Tibial nerve (tissue), 4 donors: ENCODE measurements at regions not wholly inside any gene's neighbourhood (a gene's known extent, or its start where the extent isn't known, plus 50 kb on each side); places are given as distances from the start of the nearest gene placed in this dataset.

Source experiments
- CTCF ChIP-seq, 5 experiments: fragments of 200-600 bp in 3 of 5; fragments of 450-650 bp in 2 of 5; sonication (generic) in 3 of 5; IDR thresholded peaks; one replicate each; pipeline ENCODE4 v1.5.1; 2016 to 2019; ENCODE audit warnings: antibody characterized with exemption in 5 of 5, mild to moderate bottlenecking in 3 of 5, moderate library complexity in 2 of 5
- EP300 ChIP-seq, 2 donors: sonication (generic); formaldehyde crosslinking; IDR thresholded peaks; one replicate each; pipeline ENCODE4 v1.6.1; 2017; ENCODE audit warnings: antibody characterized with exemption in 2 of 2, mild to moderate bottlenecking in 1 of 2
- POLR2A ChIP-seq, 2 donors: fragments of 450-650 bp; IDR thresholded peaks; one replicate each; pipeline ENCODE4 v1.6.1; 2017; ENCODE audit warnings: antibody characterized with exemption in 2 of 2, mild to moderate bottlenecking in 2 of 2, moderate library complexity in 2 of 2

- TF ChIP-seq CTCF (IDR thresholded peaks at IDR 0.05): no peak
- no peak for TF ChIP-seq POLR2A (IDR thresholded peaks at IDR 0.05)
- no peak for TF ChIP-seq EP300 (IDR thresholded peaks at IDR 0.05)
Observed at GRCh38 chr6:14630016-14630415, 512.4 kb downstream of the CD83 start.
